ENCODE measurements at regions not wholly inside any gene's neighbourhood (a gene's known extent, or its start where the extent isn't known, plus 50 kb on each side); places are given as distances from the start of the nearest gene placed in this dataset.

GRCh38 chr11:115920092-115920461, 415.9 kb upstream of the CADM1 start:
- DNase-seq, result no peak

- no peak for DNase-seq
Measured at GRCh38 chr11:115919341-115920091, 415.3 kb upstream of the CADM1 start.

- no peak for DNase-seq
Measured at GRCh38 chr11:115918576-115918975, 414.4 kb upstream of the CADM1 start.

GRCh38 chr11:115916608-115917007, 412.4 kb upstream of the CADM1 start:
- DNase-seq, result no peak

GRCh38 chr11:115912484-115912945, 408.3 kb upstream of the CADM1 start:
- no peak for DNase-seq

GRCh38 chr11:115911613-115912346, 407.6 kb upstream of the CADM1 start:
- no peak for DNase-seq

- no peak for DNase-seq
Measured at GRCh38 chr11:115910379-115910778, 406.2 kb upstream of the CADM1 start.

- no peak for DNase-seq
Measured at GRCh38 chr11:115906171-115906570, 402.0 kb upstream of the CADM1 start.

- DNase-seq, result no peak
Measured at GRCh38 chr11:115905341-115906000, 401.3 kb upstream of the CADM1 start.

GRCh38 chr11:115903179-115903578, 399.0 kb upstream of the CADM1 start:
- DNase-seq, result no peak

- DNase-seq, result no peak
Measured at GRCh38 chr11:115901069-115901468, 396.9 kb upstream of the CADM1 start.

- no peak for DNase-seq
Measured at GRCh38 chr11:115900111-115900510, 395.9 kb upstream of the CADM1 start.

GRCh38 chr11:115897707-115898106, 393.5 kb upstream of the CADM1 start:
- no peak for DNase-seq

- DNase-seq, result no peak
Measured at GRCh38 chr11:115896084-115896483, 391.9 kb upstream of the CADM1 start.

GRCh38 chr11:115895594-115895993, 391.4 kb upstream of the CADM1 start:
- no peak for DNase-seq

- DNase-seq, result no peak
Measured at GRCh38 chr11:115894176-115894575, 390.0 kb upstream of the CADM1 start.

- no peak for DNase-seq
Measured at GRCh38 chr11:115893461-115894099, 389.4 kb upstream of the CADM1 start.

- DNase-seq, result no peak
Measured at GRCh38 chr11:115892016-115892415, 387.8 kb upstream of the CADM1 start.

GRCh38 chr11:115891581-115891980, 387.4 kb upstream of the CADM1 start:
- no peak for DNase-seq

- DNase-seq, result no peak
Measured at GRCh38 chr11:115890500-115890899, 386.3 kb upstream of the CADM1 start.

GRCh38 chr11:115889712-115890111, 385.5 kb upstream of the CADM1 start:
- no peak for DNase-seq

GRCh38 chr11:115887727-115888126, 383.5 kb upstream of the CADM1 start:
- no peak for DNase-seq

GRCh38 chr11:115887316-115887715, 383.1 kb upstream of the CADM1 start:
- no peak for DNase-seq
